Thyroid gland (tissue), 4 donors: ENCODE measurements at regions not wholly inside any gene's neighbourhood (a gene's known extent, or its start where the extent isn't known, plus 50 kb on each side); places are given as distances from the start of the nearest gene placed in this dataset.
"Not testable (repeated sequence)": the region's sequence is repeated elsewhere in the genome, so short reads cannot be mapped to it uniquely, and the experiment has no call there.

Experiments
- DNase-seq, 2 donors: peaks; one replicate each; pipeline ENCODE4 v3.0.0-alpha.2; 2019
- H3K27ac ChIP-seq, 3 donors: fragments of 200-600 bp; sonication (generic); 1 replicate in 2 of 3; 2 replicates in 1 of 3; pipeline ENCODE4 v1.5.1; 2016 to 2019; ENCODE audit warnings: mild to moderate bottlenecking in 1 of 3, moderate library complexity in 1 of 3
- H3K27me3 ChIP-seq: fragments of 200-600 bp; sonication (generic); one replicate; pipeline ENCODE4 v1.5.1; 2019
- H3K36me3 ChIP-seq, 2 donors: fragments of 200-600 bp; sonication (generic); one replicate each; pipeline ENCODE4 v1.5.1; 2016 to 2019
- H3K4me1 ChIP-seq, 2 donors: fragments of 200-600 bp; sonication (generic); one replicate each; pipeline ENCODE4 v1.5.1; 2017 to 2019
- H3K4me3 ChIP-seq, 3 donors: fragments of 200-600 bp; sonication (generic); replicated peaks in 1 of 3; 1 replicate in 2 of 3; 2 replicates in 1 of 3; pipeline ENCODE4 v1.5.1; 2016; ENCODE audit warnings: mild to moderate bottlenecking in 1 of 3
- H3K9me3 ChIP-seq: fragments of 200-600 bp; sonication (generic); one replicate; pipeline ENCODE4 v1.5.1; 2017
- POLR2A ChIP-seq, 2 donors: fragments of 450-650 bp; IDR thresholded peaks; one replicate each; pipeline ENCODE4 v1.6.1; 2017; ENCODE audit warnings: antibody characterized with exemption in 2 of 2, mild to moderate bottlenecking in 2 of 2, moderate library complexity in 1 of 2
- WGBS, 2 donors: methylation state at CpG; one replicate each; pipeline ENCODE4 v1.1.5; 2017; 5-methylcytosine and 5-hydroxymethylcytosine counted together
- intact Hi-C: fragments of 100-400 bp; cut with DNase I; formaldehyde crosslinking; loops from one replicate; pipeline ENCODE4 v1.15.1; 2023
- TF ChIP-seq, protein P1 (sequence below), 6 experiments: fragments of 200-600 bp in 3 of 6; fragments of 450-650 bp in 3 of 6; sonication (generic) in 3 of 6; IDR thresholded peaks; one replicate each; pipeline ENCODE4 v1.5.1; 2016 to 2019; ENCODE audit warnings: antibody characterized with exemption in 6 of 6, mild to moderate bottlenecking in 2 of 6, inconsistent platforms in 1 of 6, moderate library complexity in 1 of 6

DNA sequence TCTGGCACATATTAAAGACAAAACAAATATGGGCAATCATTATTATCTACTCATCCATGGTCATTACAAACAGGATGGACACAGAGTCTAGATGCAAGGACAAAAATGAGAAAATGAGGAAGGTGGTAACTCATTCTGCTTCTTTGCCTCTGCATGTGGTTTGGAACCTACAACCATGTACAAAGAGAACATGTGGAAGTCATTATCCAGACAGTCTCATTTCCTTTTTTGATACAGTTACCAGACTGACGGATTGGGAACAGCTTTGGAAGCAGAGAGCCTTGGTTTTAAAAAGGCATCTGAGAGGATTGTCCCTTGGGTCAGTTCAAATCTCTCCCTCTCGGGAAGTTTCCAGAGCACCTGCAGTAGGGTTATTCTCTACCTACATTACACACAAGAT lies 433.4 kb upstream of the TNC start:
- Histone ChIP-seq H3K36me3 (no peaks in the 10 kb centered on the region), H3K9me3 (no peaks in the 10 kb centered on the region), H3K27ac (no peak overlapping the region), H3K4me3 (no peak overlapping the region), H3K4me1 (no peaks in the 10 kb centered on the region), H3K27me3 (no peaks in the 10 kb centered on the region)
- DNase-seq: no peak
- intact Hi-C loops: no loop called here
- no peak for TF ChIP-seq POLR2A (IDR thresholded peaks at IDR 0.05)
- TF ChIP-seq, protein P1, sequence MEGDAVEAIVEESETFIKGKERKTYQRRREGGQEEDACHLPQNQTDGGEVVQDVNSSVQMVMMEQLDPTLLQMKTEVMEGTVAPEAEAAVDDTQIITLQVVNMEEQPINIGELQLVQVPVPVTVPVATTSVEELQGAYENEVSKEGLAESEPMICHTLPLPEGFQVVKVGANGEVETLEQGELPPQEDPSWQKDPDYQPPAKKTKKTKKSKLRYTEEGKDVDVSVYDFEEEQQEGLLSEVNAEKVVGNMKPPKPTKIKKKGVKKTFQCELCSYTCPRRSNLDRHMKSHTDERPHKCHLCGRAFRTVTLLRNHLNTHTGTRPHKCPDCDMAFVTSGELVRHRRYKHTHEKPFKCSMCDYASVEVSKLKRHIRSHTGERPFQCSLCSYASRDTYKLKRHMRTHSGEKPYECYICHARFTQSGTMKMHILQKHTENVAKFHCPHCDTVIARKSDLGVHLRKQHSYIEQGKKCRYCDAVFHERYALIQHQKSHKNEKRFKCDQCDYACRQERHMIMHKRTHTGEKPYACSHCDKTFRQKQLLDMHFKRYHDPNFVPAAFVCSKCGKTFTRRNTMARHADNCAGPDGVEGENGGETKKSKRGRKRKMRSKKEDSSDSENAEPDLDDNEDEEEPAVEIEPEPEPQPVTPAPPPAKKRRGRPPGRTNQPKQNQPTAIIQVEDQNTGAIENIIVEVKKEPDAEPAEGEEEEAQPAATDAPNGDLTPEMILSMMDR (IDR thresholded peaks at IDR 0.05): no peak
- 29 to 66% methylated on average over 2 of the region's 2 CpGs for WGBS, 2 donors

DNA sequence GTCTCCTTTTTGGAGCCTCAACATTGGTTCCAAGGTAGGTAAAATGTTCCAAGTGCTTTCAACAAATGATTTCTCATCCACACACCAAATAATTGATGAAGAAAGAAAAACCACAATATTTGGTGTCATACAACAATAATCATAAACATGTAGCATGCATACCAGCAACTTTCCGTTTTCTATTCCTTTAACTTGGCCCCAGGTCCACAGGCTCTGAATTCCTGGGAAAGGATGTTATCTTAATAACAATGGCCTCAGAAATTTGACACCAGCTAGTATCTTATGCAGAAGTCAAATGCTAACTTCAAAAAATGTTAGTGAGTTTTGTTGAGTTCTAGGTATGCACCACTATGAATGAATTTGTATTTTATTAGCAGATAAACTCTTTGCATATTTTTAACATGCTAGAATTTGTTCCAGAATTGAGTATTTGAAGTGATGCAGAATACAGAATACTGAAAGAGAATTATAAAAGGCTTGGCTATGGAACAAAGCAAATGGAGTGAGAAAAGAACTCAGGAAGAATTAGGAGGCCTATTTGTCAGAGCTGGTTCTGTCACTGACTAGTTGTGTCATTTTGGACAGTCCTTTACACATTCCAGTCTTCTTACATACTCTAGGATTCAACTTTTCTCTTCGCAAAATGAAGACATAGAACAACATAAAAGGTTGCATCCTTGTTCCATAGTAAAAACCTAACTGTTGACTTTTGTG lies 435.3 kb upstream of the TNC start:
- Histone ChIP-seq H3K4me1 (no peaks in the 10 kb centered on the region), H3K36me3 (no peaks in the 10 kb centered on the region), H3K4me3 (no peak overlapping the region), H3K27me3 (no peaks in the 10 kb centered on the region), H3K27ac (no peak overlapping the region), H3K9me3 (no peaks in the 10 kb centered on the region)
- intact Hi-C loops: no loop called here
- TF ChIP-seq POLR2A (IDR thresholded peaks at IDR 0.05): no peak
- TF ChIP-seq, protein P1 (IDR thresholded peaks at IDR 0.05): no peak
- DNase-seq: no peak
- WGBS, 2 donors: 83 to 87% methylated on average over 2 of the region's 2 CpGs

DNA sequence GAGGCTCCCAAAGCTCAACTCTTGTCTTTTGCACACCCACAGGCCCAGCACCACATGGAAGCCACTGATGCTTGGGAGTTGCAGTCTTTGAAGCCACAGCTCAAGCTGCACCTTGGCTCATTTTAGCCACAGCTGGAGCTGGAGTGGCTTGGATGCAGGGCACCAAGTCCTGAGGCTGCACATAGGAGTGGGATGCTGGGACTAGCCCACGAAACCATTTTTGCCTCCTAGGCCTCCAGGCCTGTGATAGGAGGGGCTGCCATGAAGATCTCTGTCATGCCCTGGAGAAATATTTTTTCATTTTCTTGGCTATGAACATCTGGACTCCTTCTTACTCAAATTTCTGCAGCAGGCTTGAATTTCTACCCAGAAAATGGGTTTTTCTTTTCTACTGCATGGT lies 438.5 kb upstream of the TNC start:
- Histone ChIP-seq H3K4me3 (no peak overlapping the region), H3K4me1 (no peaks in the 10 kb centered on the region), H3K36me3 (no peaks in the 10 kb centered on the region), H3K9me3 (no peaks in the 10 kb centered on the region), H3K27ac (no peak overlapping the region), H3K27me3 (no peaks in the 10 kb centered on the region)
- WGBS, 2 donors: 0 to 100% methylated on average over 1 of the region's 1 CpG
- intact Hi-C loops: no loop called here
- TF ChIP-seq, protein P1 (IDR thresholded peaks at IDR 0.05): no peak
- no peak for TF ChIP-seq POLR2A (IDR thresholded peaks at IDR 0.05)
- no peak for DNase-seq

DNA sequence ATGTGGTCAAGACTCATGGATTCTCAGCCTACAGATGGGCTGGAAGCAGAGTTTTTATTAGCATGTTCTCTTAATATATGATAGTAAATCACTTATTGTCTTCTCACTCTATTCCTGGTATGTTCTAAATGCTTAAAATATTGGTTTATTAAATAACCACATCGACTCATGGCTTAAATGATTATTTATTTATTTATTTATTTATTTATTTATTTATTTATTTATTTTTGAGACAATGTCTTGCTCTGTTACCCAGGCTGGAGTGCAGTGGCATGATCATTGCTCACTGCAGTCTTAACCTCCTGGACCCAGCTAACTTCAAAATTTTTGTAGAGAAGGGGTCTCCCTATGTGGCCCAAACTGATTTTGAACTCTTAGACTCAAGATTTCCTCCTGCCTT lies 457.2 kb upstream of the TNC start:
- Histone ChIP-seq H3K9me3 (no peaks in the 10 kb centered on the region), H3K4me3 (no peak overlapping the region), H3K36me3 (no peaks in the 10 kb centered on the region), H3K4me1 (no peaks in the 10 kb centered on the region), H3K27ac (no peak overlapping the region), H3K27me3 (no peaks in the 10 kb centered on the region)
- 54 to 83% methylated on average over 1 of the region's 1 CpG for WGBS, 2 donors
- intact Hi-C loops: no loop called here
- no peak for TF ChIP-seq POLR2A (IDR thresholded peaks at IDR 0.05)
- TF ChIP-seq, protein P1 (IDR thresholded peaks at IDR 0.05): no peak
- no peak for DNase-seq

DNA sequence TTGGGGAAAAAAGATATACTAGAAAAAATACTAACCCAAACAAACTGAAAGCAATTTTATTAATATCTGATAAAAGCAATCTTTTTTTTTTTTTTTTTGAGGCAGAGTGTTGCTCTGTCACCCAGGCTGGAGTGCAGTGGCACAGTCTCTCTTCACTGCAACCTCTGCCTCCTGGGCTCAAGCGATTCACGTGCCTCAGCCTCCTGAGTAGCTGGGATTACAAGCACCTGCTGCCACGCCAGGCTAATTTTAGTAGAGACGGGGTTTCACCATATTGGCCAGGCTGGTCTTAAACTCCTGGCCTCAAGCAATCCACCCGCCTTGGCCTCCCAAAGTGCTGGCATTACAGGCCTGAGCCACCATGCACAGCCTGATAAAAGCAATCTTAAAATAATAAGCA lies 467.5 kb upstream of the TNC start:
- DNase-seq, H3K9me3 ChIP-seq, H3K27me3 ChIP-seq, H3K4me3 ChIP-seq, H3K27ac ChIP-seq, H3K36me3 ChIP-seq, H3K4me1 ChIP-seq, intact Hi-C loops: not testable (repeated sequence)
- WGBS, 2 donors: 68 to 76% methylated on average over 5 of the region's 5 CpGs
